ENCODE measurements at regions not wholly inside any gene's neighbourhood (a gene's known extent, or its start where the extent isn't known, plus 50 kb on each side); places are given as distances from the start of the nearest gene placed in this dataset.
"Not testable (repeated sequence)": the region's sequence is repeated elsewhere in the genome, so short reads cannot be mapped to it uniquely, and the experiment has no call there.

- H3K4me3 ChIP-seq (ENCODE audit: low read depth, low read length): no peak overlapping the region
- no peak for DNase-seq (ENCODE audit: low read depth)
Observed at GRCh38 chr1:90864681-90865080, 147.6 kb upstream of the BARHL2 start.

DNA sequence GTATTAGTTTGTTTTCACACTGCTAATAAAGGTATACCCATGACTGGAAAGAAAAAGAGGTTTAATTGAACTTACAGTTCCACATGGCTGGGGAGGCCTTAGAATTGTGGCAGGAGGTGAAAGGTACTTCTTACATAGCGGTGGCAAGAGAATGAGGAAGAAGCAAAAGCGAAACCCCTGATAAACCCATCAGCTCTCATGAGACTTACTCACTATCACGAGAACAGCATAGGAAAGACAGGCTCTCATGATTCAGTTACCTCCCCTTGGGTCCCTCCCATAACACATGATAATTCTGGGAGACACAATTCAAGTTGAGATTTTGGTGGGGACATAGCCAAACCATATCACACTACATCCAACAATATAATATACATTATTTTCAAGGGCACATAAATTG is 145.7 kb upstream of the BARHL2 start:
- H3K4me3 ChIP-seq (ENCODE audit: low read depth, low read length): no peak overlapping the region
- DNase-seq (ENCODE audit: low read depth): no peak

DNA sequence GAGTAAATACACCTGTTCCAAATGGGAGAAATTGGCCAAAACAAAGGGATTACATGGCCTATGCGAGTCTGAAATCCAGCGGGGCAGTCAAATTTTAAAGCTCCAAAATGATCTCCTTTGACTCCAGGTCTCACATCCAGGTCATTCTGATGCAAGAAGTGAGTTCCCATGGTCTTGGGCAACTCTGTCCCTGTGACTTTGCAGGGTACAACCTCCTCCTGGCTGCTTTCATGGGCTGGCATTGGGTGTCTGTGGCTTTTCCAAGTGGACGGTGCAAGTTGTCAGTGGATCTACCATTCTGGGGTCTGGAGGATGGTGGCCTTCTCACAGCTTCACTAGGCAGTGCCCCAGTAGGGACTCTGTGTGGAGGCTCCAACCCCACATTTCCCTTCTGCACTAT is 144.3 kb upstream of the BARHL2 start:
- not testable (repeated sequence) for DNase-seq (ENCODE audit: low read depth); H3K4me3 ChIP-seq (ENCODE audit: low read depth, low read length)

GRCh38 chr1:90856463-90857007 is 139.4 kb upstream of the BARHL2 start:
- no peak for DNase-seq (ENCODE audit: low read depth)
- H3K4me3 ChIP-seq (ENCODE audit: low read depth, low read length): no peak overlapping the region

DNA sequence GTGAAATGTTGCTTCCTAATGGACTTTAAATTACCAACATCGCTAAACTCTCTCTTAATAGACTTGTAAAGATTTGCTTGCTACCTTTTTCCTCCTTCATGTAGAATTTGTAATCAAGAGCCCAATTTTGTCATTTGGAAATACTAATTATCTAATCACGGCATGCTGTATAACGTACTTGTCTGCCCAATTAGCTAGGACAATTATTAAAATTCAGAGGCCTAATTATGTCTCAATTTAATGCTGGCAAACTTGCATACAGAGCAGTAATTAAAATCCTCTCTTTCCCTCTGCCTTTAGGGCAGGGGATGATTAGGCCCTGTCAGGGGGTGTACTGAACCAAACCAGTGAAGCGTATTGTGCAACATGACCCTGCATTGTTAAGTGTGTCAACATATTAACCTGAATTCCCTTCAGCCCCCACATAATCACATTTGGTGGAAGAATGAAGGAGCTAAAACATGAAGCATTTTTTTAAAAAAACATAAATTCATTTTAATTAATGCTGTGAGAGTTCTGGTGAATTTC is 137.4 kb upstream of the BARHL2 start:
- no peak overlapping the region for H3K4me3 ChIP-seq (ENCODE audit: low read depth, low read length)
- DNase-seq (ENCODE audit: low read depth): no peak

- H3K4me3 ChIP-seq (ENCODE audit: low read depth, low read length): peak overlapping the region; percentile 78
- DNase-seq (ENCODE audit: low read depth): no peak
Observed at GRCh38 chr1:90851711-90852050, 134.6 kb upstream of the BARHL2 start.

GRCh38 chr1:90850898-90851710 is 134.0 kb upstream of the BARHL2 start:
- peak; percentile 24 for DNase-seq (ENCODE audit: low read depth)
- peak overlapping the region; percentile 78 for H3K4me3 ChIP-seq (ENCODE audit: low read depth, low read length)

- peak overlapping the region; percentile 78 for H3K4me3 ChIP-seq (ENCODE audit: low read depth, low read length)
- DNase-seq (ENCODE audit: low read depth): no peak
Observed at GRCh38 chr1:90850181-90850897, 133.2 kb upstream of the BARHL2 start.

- no peak for DNase-seq (ENCODE audit: low read depth)
Observed at GRCh38 chr1:90841473-90841872, 124.4 kb upstream of the BARHL2 start.

DNA sequence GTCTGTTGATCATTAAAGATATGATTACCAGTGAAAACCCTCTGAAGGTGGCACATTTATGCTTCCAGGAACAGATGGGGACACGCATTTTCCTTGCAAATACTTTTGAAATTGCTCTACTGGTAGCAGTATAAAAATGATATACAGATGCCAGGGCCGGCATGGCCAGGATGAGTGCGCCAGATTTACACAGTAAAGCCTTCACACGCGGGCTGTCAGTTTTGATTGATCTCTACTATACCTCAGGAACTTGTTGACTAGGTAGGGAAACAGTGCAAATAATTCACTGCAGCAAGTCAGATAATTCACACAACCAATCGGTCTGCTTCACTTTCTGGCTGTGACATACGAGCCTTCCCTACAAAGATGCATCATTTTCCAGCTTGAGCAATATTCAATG is 123.2 kb upstream of the BARHL2 start:
- DNase-seq (ENCODE audit: low read depth): no peak
- no peak overlapping the region for H3K4me3 ChIP-seq (ENCODE audit: low read depth, low read length)

More at GRCh38 chr1:90841473-90841872, 124.4 kb upstream of the BARHL2 start:
- H3K4me3 ChIP-seq (ENCODE audit: low read depth, low read length): no peak overlapping the region

DNA sequence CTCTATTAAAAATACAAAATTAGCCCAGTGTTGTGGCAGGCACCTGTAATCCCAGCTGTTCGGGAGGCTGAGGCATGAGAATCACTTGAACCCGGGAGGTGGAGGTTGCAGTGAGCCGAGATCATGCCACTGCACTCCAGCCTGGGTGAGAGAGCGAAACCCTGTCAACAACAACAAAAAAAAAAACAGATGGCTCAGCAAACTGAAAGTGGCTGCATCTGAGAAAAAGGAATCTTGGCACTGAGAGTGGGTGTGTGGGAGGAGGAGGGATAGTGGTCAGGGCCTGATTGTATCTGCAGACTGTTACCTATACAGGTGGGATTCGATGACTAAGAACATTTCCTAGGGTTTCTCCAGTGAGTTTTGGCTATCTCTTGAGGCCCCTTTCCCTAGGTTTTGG is 122.2 kb upstream of the BARHL2 start:
- DNase-seq (ENCODE audit: low read depth): no peak
- H3K4me3 ChIP-seq (ENCODE audit: low read depth, low read length): no peak overlapping the region

GRCh38 chr1:90838720-90839119 is 121.6 kb upstream of the BARHL2 start:
- DNase-seq (ENCODE audit: low read depth): no peak
- no peak overlapping the region for H3K4me3 ChIP-seq (ENCODE audit: low read depth, low read length)

DNA sequence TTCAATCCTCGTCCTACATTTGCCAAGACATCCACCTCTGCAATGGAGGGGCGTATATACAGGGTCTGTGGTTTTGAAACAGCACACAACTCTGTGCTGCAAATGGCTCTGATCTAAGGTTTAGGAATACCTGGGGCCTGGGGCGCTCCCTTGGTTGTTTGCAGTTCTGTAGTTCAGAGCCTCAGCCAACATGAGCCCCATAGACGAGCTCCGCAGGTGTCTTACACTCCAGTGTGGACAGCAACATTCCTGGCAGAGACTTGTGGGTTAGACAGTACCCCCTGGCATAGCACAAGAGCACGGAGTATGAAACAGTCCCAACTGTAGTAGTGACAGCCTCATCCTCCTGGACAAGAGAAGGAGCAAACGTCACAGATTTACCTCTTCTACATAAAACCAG is 120.3 kb upstream of the BARHL2 start:
- H3K4me3 ChIP-seq (ENCODE audit: low read depth, low read length): no peak overlapping the region
- no peak for DNase-seq (ENCODE audit: low read depth)

GRCh38 chr1:90836345-90836679 is 119.2 kb upstream of the BARHL2 start:
- DNase-seq (ENCODE audit: low read depth): no peak
- H3K4me3 ChIP-seq (ENCODE audit: low read depth, low read length): no peak overlapping the region

GRCh38 chr1:90835661-90836344 is 118.7 kb upstream of the BARHL2 start:
- DNase-seq (ENCODE audit: low read depth): no peak
- peak overlapping the region; percentile 15 for H3K4me3 ChIP-seq (ENCODE audit: low read depth, low read length)

- no peak for DNase-seq (ENCODE audit: low read depth)
- no peak overlapping the region for H3K4me3 ChIP-seq (ENCODE audit: low read depth, low read length)
Observed at GRCh38 chr1:90834886-90835660, 118.0 kb upstream of the BARHL2 start.

GRCh38 chr1:90834354-90834885 is 117.3 kb upstream of the BARHL2 start:
- DNase-seq (ENCODE audit: low read depth): no peak
- no peak overlapping the region for H3K4me3 ChIP-seq (ENCODE audit: low read depth, low read length)

GRCh38 chr1:90833466-90834110 is 116.5 kb upstream of the BARHL2 start:
- H3K4me3 ChIP-seq (ENCODE audit: low read depth, low read length): no peak overlapping the region
- DNase-seq (ENCODE audit: low read depth): no peak

DNA sequence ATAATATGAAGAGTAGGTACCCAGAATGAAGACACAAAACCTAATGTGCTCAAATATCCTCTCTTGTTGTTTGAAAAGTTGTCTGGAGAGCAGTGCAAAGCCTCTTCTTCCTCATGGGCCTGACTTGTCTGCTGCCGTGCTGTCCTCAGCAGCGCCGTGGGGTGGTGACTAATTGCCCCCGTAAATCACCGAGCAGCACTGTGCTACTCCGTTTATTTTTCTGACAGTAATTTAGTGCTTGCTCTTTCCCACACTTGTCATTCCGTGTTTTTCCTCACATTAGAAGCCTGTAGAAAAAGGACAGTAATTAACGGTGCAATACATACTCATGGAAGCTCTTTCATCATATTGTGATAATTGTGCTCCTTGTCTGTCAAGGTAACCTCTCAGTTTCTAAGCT is 114.8 kb upstream of the BARHL2 start:
- no peak overlapping the region for H3K4me3 ChIP-seq (ENCODE audit: low read depth, low read length)

More for the DNA sequence above, 114.8 kb upstream of the BARHL2 start:
- DNase-seq (ENCODE audit: low read depth): no peak
